HL-60/S4 (cell line): ENCODE measurements at regions not wholly inside any gene's neighbourhood (a gene's known extent, or its start where the extent isn't known, plus 50 kb on each side); places are given as distances from the start of the nearest gene placed in this dataset.

Experiments used
- in situ Hi-C: fragments of 300-500 bp; cut with MboI; formaldehyde crosslinking; loops from 2 replicates; pipeline ENCODE4 v1.14.3; 2022; ENCODE audit warnings: low sequenced_read_pairs

DNA sequence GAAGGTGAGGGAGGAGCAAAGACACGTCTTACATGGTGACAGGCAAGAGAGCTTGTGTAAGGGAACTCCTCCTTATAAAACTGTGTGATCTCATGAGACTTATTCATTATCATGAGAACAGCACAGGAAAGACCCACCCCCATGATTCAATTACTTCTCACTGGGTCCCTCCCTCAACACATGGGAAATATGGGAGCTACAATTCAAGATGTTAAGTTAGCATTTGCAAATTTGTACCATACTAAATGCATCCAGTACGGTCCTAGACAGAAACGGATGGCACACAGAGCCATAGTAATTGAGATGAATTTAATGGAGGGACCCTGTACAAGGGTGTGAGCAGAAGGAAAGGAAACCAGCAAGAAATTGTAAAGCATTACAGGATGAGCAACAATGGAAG is 765.8 kb upstream of the API5 start:
- in situ Hi-C loops, result loop anchor here (25.0 kb wide), 1 partner anchor 1084 kb away; the partner anchor contains the start of gene LRRC4C

DNA sequence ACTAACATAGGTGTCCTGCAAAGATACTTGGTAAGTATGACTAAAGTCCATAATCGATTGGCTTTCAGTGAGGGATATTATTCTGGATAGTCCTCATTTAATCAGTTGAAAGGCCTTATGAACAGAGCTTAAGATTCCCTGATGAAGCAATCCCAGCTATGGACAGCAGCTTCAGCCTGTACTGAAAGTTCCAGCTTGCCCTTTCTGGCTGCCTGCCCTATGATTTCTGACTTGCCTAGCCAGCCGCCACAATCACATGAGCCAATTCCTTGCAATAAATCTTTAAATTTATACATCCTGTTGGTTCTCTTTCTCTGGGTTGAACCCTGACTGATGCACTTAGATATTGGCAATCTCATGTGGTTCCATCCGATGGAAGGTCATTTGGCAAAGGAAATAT is 759.0 kb upstream of the API5 start:
- in situ Hi-C loops, result no loop called here

DNA sequence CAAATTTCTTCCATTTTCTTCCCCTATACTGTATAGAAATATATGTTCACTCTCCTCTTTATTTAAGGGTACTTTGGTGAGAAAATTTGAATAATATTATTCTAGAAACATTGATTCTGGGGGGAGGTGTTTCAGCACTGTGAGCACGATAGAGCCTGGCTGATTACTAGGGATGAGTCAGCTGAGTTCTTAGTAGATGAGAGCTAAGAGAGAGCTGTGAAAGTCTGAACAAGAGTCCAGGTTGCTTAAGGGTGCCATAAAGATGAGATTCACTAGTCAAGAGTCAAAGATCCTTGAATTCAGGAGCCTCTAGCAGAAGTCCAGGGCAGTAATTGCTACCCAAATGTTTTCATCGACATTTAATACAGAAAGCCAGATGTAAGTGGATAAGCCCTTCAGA is 756.6 kb upstream of the API5 start:
- in situ Hi-C loops, result no loop called here

DNA sequence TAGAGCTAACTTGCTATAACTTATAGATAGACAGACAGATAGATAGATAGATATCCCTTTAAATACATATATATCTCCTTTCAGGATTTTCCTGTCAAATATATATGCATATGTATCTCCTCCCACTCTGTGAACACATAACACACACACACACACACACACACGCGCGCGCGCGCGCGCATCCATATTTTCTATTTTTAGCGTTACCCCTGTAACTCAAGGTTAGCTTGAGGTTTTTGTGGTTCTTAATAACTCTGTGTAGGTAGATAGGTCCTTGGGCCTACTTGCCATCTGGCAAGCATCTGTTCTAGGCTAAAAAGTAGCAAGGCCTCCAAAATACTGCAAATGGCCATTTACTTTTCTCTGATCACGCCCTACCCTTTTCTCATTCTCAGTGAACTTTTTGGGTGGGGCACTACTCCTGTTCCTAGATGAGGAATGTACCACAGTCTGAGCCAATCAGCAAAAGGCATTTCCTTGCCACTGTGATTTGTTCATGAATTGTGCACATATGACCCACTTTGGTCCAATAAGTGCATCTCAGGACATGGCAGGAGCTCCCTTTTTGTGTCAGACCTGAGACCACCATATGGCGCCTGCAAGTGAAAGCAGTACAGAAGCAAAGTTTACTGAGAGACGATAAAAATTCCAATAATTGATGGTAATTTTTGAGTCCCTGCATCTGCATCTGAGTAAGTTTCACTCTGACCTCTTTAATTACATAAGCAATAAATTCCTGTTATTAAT is 740.5 kb upstream of the API5 start:
- in situ Hi-C loops, result no loop called here

DNA sequence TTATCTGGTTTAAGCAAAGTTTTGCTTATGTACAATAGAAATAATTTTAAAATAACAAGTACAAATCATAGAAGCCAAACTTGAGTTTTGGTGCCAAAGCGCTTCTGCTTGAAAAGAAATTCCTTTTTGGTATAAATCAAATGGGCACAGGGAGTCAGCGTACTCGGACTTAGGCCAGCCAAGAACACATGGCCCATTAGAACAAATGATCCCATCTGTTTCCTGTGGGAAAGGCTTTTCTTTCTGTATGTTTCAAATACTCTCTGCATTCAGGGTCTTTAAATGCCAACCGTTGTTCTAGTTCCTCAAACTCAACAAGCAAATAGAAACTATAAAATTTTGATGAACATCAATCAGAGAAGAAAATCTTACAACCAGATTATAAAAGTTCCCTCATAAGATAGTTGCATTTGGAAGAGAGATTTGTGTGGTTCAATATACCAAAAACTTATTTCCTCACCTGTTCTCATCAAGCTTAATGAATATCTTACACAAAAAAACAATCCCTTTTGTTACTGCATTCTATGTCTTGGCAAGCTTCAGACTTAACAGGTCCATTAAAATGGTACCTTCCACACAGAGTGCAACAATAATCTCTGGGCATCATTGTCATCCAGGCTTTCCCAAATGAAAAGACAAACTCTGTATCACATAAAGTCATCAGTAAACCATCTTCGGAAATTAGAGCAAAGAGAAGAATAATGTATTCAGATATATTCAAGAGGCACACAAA is 739.8 kb upstream of the API5 start:
- in situ Hi-C loops, result no loop called here

DNA sequence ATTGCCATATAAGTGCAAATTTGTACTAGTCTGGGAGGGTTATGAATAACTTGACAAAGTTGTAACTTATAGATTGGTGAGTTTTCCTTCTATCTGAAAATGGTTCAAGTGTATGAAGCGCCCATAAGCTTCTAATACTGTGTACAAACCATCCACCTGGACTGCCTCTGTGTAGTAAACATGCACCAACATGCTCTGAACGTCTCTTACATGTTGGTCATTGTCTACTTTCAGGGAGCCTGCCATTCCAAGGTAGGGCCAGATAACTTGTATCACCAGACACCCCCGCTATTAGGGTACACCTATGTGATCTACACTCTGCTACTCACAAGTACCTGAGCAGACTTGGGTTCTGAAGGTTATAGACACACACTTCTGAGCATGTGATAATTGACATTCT is 735.5 kb upstream of the API5 start:
- in situ Hi-C loops, result no loop called here

DNA sequence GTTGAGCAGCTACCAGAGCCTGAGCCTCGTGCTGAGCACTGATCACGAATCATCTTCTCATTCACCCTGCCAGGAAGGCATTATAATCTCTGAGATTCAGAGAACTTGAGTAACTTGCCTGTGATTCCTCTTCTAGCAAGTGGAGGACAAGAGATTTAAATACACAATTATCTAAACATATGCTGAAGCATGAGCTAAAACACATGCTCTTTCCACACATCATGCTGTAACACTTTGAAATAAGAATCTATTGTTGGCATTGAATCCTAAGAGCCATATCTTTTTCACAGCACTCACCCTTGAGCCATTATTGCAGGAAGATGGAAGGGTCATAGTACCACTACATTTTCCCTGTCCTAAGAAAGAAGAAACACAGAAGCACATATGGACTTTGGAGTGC is 722.5 kb upstream of the API5 start:
- in situ Hi-C loops, result no loop called here

DNA sequence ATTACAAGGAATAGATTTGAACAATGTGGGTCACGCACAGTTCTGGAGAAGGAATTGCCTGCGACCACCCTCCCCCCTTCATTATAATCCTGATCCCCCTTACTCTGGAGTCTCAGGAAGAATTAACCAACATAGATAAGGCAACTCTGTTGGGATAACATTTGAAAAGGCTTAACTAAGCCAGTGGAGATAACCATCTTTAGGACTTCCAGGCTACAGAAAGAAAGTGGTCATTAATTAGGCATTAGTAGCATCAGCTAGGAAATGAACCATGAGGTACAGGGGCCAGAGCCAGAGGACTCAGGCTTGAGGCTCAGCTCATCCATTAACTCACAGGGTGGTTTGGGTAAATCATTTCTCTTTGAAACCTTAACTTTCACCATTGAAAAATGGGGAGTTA is 720.0 kb upstream of the API5 start:
- in situ Hi-C loops, result no loop called here

DNA sequence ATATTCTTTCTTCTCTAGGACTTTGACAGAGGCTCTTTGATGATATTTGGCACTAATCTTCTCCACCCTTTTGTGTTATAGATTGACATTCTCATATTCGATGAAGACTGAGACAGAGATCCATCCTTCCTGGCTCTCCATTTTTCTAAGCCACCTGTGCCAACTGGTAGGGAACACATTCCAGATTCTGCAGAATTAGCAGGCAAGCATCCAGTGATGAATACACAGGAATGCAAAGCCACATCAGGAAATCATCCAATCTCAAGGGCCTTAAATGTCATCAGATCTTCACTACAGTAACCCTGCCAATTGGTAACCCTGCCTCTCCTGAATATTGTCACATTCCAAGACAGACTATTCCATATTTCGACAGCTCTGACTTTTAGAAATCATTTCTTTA is 718.4 kb upstream of the API5 start:
- in situ Hi-C loops, result no loop called here

DNA sequence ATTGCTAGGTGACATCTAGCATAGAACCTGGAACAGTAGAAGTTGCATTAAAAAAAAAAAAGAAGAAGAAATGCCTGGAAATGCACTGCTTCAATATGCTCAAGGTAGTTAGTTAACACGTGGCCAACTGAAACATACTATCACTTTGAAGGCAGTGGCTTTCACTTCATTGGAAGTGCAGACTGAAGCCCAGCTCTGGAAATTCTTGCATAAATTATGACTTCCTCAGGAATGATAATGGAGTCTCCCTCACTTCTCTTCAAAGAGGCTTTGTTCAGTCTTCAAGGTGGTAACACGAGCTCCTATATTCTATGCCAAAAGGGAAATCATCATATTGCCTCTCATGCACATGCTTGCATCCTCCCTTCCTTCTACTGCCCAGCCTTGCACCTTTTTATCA is 715.9 kb upstream of the API5 start:
- in situ Hi-C loops, result no loop called here

DNA sequence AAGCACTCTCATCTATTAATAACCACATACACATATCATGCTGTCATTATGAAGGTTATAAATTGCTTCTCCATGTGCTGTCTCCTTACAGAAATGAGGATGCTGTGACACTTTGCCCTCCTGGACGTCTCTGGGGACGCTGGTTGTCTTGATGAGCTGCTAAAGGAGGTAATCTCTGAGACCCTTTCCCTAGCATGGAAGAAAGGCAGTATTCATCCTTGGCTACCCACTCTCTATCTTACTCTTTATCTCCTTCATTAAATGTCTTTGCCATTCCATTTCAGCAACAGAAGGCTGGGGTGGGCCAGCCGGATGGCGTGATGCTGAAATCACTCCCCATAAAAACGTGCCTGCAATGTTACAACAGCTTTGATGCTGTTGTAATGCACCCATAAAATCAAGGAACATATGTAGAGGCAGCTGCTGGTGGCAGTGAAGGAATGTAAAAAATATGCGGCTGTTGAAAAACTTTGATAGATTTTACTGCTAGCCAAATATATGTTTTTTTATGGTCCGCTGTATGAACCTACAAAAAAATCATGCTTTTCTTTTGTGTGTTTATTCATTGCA is 715.1 kb upstream of the API5 start:
- in situ Hi-C loops, result no loop called here

DNA sequence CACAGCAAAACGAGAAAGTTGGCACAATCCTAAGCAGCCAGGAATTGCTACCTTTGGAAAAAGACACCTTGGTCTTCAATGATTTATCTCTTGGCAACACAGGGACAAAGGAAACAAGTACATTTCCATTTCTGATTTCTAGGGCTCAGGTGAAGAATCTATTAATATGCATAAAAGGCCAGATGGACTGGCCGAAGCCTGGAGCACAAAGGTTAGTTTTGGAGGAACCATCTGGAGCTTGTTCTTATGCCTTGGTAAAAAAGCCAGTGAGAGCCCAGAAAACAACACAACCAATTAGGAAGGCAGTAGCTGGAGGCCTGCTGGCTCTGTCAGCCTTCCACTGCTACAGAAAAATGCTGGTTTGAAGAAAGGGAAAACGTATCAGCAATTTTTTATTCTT is 713.5 kb upstream of the API5 start:
- in situ Hi-C loops, result no loop called here

DNA sequence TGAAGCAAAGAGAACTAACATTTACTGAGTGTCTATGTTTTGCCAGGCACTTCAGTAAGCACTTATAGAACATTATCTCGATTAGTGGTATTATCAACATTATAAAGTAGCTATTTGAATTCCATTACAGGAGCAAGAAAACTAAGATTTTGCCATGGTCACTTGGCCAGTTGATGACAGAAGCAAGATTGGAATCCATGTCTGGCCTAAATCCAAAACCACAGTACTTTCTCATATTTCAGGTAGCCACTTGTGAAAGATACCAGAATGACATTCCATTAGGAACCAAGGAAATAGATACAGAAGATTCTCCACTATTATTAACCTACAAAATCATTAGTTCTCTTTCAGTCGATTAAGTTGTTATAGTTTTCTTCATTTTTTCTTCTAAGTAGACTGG is 691.0 kb upstream of the API5 start:
- in situ Hi-C loops, result no loop called here

DNA sequence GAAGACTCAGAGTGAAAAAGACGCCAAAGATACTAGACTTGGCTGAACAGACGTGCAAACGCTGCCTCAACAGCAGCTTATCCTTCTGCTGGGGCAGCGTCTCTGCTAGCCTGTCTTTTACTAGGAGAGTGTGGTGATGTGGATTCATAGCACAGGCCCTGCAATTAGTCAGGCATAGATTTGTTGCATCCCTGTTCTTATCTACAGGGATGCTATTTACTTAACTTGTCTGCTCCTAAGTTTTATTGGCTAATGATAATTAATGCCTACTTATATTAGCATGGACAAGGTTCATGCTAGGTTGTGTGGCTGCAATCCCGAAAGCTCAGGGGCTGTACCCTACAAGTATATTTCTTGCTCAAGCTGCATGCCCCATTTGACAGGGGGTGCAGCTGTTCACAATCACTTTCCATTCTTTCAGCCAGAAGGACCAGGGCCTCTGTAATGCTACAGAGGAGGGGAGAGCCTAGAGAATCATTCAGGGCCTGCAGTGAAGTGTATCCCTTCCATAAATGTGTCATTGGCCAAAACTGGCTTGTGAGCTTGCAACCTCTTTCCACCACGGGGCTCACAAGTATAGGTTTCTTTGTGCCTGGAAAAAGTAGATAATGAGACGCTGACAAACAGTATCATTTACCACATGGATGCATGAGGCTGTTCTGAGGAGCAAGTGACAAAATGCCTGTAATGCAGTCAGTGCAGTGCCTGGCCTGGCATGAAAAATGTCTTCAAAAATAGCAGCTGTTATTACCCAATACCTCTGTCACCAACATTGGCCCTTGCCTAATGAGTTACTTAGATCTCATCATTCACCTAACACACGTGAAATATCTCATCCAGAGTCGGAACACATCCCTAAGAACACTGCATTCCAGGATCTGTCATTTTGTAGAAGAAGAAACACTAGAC is 685.8 kb upstream of the API5 start:
- in situ Hi-C loops, result no loop called here

DNA sequence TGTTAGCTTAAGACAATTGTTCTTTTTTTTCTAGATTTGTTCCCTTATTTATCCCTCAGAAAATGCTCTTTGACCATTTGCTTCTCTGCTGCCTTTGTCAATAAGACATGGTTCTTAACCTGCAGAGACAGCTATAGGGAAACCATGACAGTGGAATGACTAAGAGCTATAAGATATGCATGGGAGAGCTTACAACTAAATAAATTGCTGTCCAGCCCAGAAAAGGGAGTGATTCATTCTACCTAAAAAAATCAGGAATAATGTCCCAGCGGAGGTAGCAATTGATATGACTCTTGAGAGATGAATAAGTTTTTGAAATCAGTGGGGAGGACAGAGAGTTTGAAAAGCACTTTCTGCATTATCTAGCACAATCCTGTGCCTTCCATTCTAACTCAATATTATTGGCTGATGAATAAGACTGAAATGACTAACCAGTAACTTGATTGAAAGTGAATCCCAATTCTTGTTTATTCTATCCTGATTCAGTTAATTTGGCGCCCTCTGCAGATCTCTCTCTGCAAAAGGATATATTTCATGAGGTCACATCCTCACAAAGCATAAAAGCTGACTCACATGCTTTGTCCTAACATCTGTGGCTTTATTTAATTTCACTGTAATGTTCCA is 680.5 kb upstream of the API5 start:
- in situ Hi-C loops, result no loop called here

DNA sequence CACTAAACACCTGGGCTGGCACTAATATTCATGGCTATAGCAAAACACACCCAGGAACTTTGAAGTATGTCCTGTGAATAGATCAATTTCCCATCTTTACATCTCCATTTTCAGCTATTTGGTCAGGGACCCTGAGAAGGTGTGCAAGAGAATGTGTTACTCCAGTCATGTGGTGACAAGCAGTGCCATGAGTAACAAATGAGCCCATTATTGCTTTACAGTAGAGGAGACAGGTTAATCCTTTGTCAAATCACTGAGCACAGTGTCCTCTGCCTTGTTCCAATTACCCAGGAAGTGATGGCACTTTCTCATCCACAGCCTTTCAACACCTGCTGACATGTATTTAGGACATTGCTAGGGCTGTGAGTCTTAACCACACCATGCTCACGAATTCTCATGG is 664.8 kb upstream of the API5 start:
- in situ Hi-C loops, result no loop called here

DNA sequence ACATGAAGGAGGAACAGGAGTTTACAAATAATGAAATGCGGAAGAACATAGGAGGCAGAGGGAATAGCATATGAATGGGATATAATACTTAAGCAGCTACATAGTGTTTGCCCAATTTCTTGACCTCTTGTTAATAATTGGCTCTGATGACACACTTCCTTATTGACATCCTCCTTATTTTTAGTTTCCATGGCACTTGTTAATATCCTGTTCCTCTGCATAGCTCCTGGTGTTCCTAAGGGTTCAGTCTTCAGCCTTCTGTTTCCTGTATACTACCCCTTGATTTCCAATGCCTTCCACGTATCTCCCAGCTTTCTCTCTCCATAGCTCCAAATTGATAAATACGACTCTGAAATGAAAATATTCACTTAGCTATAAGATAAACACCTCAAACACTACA is 663.8 kb upstream of the API5 start:
- in situ Hi-C loops, result no loop called here

DNA sequence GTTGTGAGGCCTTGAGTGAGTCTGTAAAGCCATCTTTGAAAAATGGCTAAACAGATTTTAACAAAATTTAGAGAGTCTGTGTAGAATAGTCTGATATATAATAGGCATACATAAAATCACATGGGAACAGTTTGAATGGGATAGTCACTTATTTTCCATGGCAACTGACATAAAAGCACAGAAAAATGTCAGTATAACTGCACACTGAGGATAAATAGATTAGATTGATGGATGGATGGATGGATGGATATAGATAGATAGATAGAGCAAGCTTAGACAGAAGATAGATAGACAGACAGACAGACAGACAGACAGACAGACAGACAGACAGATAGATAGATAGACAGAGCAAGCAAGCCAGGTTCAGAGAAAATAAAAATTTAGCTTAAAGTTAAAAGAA is 660.2 kb upstream of the API5 start:
- in situ Hi-C loops, result no loop called here

DNA sequence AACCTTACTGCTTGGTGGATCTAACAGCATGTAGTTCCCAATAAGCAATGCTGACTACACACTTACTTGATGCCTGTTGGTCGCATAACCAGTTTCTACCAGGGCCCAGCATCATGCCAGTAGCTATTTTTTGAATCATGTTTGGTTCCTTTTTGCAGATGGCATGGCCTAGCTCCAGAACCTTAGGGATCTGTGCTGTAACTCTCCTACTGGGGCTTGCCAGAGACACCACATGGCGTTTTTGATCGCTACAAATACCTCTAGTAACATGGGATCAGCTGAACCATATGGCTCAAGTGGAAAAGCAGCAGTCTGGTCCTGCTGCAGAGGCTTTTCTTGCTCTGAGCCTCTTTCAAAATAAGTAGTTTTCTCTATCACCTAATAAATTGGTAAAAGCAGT is 654.6 kb upstream of the API5 start:
- in situ Hi-C loops, result no loop called here

DNA sequence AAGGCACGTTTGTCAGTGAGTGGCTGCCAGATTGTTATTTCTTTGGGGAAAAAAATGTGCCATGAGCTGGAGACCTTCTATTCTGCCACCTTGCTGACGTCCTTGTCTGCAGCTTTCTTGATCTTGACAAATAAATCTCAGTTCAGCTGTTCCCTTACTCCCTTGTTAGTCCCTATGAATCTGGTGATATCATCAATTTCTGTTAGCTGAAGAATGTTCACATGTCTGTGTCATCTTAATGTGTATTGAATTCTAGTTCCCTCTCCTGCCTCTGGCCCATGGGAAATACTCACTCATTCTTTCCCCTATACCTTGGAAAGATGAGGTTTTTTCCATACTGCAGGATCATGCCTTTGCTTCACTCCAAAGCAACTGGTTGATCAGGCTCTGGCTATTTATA is 649.9 kb upstream of the API5 start:
- in situ Hi-C loops, result no loop called here
